NCI-H774 (cell line): ENCODE measurements at regions not wholly inside any gene's neighbourhood (a gene's known extent, or its start where the extent isn't known, plus 50 kb on each side); places are given as distances from the start of the nearest gene placed in this dataset.

Source experiments
- DNase-seq: peaks from one replicate; lab custom pipeline; 2025; lab: John Stamatoyannopoulos, UW

GRCh38 chr18:42401131-42401673, 446.2 kb downstream of the PIK3C3 start:
- DNase-seq, result no peak

- no peak for DNase-seq
These were observed 449.1 kb downstream of the PIK3C3 start for GRCh38 chr18:42404151-42404550.

- no peak for DNase-seq
These were observed 454.0 kb downstream of the PIK3C3 start for GRCh38 chr18:42409005-42409404.

- DNase-seq, result no peak
These were observed 457.2 kb downstream of the PIK3C3 start for GRCh38 chr18:42412281-42412680.

- no peak for DNase-seq
These were observed 457.9 kb downstream of the PIK3C3 start for GRCh38 chr18:42412896-42413295.

GRCh38 chr18:42413870-42414269, 458.8 kb downstream of the PIK3C3 start:
- DNase-seq, result no peak

- no peak for DNase-seq
These were observed 459.9 kb downstream of the PIK3C3 start for GRCh38 chr18:42414756-42415454.

GRCh38 chr18:42417189-42417588, 462.2 kb downstream of the PIK3C3 start:
- DNase-seq, result no peak

GRCh38 chr18:42418121-42418520, 463.1 kb downstream of the PIK3C3 start:
- no peak for DNase-seq

- DNase-seq, result no peak
These were observed 470.0 kb downstream of the PIK3C3 start for GRCh38 chr18:42425025-42425424.

GRCh38 chr18:42426496-42427015, 471.5 kb downstream of the PIK3C3 start:
- no peak for DNase-seq

GRCh38 chr18:42429196-42429595, 474.2 kb downstream of the PIK3C3 start:
- no peak for DNase-seq

- DNase-seq, result no peak
These were observed 481.3 kb downstream of the PIK3C3 start for GRCh38 chr18:42436222-42436765.

- DNase-seq, result no peak
These were observed 482.0 kb downstream of the PIK3C3 start for GRCh38 chr18:42437001-42437400.

GRCh38 chr18:42437646-42438045, 482.6 kb downstream of the PIK3C3 start:
- DNase-seq, result no peak

GRCh38 chr18:42442656-42443055, 487.6 kb downstream of the PIK3C3 start:
- DNase-seq, result no peak

GRCh38 chr18:42444349-42444748, 489.3 kb downstream of the PIK3C3 start:
- no peak for DNase-seq

GRCh38 chr18:42445359-42445758, 490.3 kb downstream of the PIK3C3 start:
- DNase-seq, result no peak

- no peak for DNase-seq
These were observed 491.2 kb downstream of the PIK3C3 start for GRCh38 chr18:42446195-42446594.

GRCh38 chr18:42447688-42448087, 492.7 kb downstream of the PIK3C3 start:
- no peak for DNase-seq

GRCh38 chr18:42458226-42458625, 503.2 kb downstream of the PIK3C3 start:
- no peak for DNase-seq

GRCh38 chr18:42459873-42460272, 504.8 kb downstream of the PIK3C3 start:
- no peak for DNase-seq

GRCh38 chr18:42471885-42472284, 516.9 kb downstream of the PIK3C3 start:
- DNase-seq, result no peak

GRCh38 chr18:42473611-42474010, 518.6 kb downstream of the PIK3C3 start:
- no peak for DNase-seq
